AG10803 (cell line): ENCODE measurements at regions not wholly inside any gene's neighbourhood (a gene's known extent, or its start where the extent isn't known, plus 50 kb on each side); places are given as distances from the start of the nearest gene placed in this dataset.
"Not testable (repeated sequence)": the region's sequence is repeated elsewhere in the genome, so short reads cannot be mapped to it uniquely, and the experiment has no call there.

Experiments used
- DNase-seq: peaks from one replicate; pipeline ENCODE4 v3.0.0; 2010; ENCODE audit warnings: low read depth
- H3K4me3 ChIP-seq: 2 replicates; pipeline ENCODE4 v1.5.1; 2011; ENCODE audit warnings: mild to moderate bottlenecking, low read length, control low read depth
- TF ChIP-seq, protein P1 (sequence below): conservative IDR thresholded peaks from 2 replicates; pipeline ENCODE4 v1.5.1; 2011; ENCODE audit warnings: mild to moderate bottlenecking, low read length, control low read depth, inconsistent platforms

DNA sequence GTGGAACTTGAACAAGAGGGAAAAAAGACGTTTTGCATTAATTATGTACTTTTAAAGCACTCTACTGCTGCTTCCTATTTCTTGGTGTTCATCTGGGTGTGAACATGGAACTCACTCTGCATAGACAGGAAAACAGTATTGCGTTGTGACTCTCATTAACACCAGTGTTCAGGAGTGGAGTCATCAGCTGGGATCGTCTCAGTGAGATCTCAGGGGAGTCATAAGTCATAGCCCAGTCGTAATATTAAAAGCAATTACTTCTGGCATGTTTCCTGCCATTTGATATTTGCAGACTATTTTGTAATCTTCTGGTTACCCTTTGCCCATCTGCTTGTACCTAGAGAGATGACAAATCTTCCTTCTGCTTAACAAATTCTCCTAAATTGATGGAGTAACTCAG lies 462.0 kb upstream of the ATP11B start:
- DNase-seq, result peak; percentile 4
- no peak overlapping the region for H3K4me3 ChIP-seq
- TF ChIP-seq, protein P1, sequence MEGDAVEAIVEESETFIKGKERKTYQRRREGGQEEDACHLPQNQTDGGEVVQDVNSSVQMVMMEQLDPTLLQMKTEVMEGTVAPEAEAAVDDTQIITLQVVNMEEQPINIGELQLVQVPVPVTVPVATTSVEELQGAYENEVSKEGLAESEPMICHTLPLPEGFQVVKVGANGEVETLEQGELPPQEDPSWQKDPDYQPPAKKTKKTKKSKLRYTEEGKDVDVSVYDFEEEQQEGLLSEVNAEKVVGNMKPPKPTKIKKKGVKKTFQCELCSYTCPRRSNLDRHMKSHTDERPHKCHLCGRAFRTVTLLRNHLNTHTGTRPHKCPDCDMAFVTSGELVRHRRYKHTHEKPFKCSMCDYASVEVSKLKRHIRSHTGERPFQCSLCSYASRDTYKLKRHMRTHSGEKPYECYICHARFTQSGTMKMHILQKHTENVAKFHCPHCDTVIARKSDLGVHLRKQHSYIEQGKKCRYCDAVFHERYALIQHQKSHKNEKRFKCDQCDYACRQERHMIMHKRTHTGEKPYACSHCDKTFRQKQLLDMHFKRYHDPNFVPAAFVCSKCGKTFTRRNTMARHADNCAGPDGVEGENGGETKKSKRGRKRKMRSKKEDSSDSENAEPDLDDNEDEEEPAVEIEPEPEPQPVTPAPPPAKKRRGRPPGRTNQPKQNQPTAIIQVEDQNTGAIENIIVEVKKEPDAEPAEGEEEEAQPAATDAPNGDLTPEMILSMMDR, result no peak

DNA sequence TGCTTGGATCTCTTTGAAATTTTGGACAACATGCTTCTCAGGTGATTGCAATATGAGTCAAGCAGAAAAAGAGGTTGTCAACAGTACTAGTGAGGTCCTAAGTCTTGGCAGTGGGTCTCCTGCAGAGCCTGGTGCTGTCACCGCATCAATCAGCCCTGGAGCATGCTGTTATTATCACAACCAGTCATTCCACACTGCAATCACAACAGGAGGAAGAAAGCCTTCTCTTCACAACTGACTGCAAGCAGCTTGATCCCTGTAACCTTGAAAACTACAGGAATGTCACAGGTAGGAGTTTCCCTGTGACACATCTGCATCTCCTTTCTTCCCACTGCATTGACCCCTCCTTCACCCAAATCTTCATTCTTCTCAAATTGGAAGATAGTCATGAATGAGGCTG lies 451.1 kb upstream of the ATP11B start:
- TF ChIP-seq, protein P1, result no peak
- no peak overlapping the region for H3K4me3 ChIP-seq
- no peak for DNase-seq

DNA sequence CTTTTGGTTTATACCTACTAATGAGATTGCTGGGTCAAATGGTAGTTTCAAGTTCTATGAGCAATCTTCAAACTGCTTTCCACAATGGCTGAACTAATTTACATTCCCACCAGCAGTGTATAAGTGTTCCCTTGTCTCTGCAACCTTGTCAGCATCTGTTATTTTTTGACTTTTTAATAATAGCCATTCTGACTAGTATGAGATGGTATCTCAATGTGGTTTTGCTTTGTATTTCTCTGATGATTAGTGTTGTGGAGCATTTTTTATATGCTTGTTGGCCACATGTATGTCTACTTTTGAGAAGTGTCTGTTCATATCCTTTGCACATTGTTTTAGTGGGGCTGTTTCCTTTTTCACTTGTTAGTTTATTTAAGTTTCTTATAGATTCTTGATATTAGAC lies 449.3 kb upstream of the ATP11B start:
- not testable (repeated sequence) for H3K4me3 ChIP-seq, DNase-seq

DNA sequence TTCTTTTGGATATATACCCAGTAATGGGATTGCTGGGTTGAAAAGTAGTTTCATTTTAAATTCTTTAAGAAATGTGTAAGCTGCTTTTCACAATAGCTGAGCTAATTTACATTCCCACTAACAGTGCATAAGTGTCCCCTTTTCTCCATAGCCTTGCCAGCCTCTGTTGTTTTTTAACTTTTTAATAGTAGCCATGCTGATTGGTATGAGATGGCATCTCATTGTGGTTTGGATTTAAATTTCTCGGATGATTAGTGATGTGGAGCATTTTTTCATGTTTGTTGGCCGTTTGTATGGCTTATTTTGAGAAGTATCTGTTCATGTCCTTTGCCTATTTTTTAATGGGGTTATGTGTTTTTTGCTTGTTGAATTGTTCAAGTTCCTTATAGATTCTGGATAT lies 444.3 kb upstream of the ATP11B start:
- no peak for DNase-seq
- TF ChIP-seq, protein P1, result no peak
- H3K4me3 ChIP-seq, result no peak overlapping the region

DNA sequence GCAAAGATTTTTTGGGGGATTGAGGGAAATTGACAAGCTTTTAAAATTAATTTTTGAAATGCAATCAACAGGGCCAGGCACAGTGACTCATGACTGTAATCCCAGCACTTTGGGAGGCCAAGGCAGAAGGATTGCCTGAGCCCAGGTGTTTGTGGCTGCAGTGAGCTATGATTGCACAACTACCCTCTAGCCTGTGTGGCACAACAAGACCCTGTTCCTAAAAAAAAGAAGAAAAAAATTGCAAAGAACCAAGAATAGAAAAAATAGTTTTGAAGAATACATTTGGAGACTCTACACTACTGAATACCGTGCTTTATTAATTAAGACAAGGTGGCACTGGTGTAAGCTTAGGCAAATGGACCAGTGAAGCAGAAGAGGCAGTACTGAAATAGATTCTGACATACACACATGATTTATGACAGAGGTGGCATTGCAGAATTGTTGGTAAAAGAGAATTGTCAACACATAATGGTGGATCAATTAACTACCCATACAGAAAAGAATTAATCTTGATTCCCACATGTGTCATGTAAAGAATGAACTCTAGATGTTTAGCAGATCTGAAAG lies 443.3 kb upstream of the ATP11B start:
- TF ChIP-seq, protein P1, result no peak
- H3K4me3 ChIP-seq, result no peak overlapping the region
- no peak for DNase-seq

DNA sequence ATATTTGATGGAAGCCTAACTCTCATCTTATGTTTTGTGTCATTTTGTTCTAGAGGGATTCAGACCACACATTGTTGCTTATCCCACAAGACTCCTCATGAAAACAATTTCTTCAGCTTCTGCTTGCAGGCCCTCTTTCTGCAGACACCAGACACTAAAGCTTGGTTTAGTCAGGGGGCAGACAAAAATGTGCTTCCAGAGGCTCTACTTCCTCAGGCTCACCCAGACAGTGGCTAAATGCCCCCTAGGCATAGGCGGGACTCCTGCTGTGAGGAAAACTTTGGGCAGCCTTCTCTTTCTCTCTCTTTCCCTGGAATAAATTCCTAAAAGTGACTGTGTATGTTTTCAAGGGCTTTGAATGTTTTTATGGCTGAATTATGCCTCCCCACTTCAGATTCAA lies 435.4 kb upstream of the ATP11B start:
- no peak overlapping the region for H3K4me3 ChIP-seq
- no peak for DNase-seq
- TF ChIP-seq, protein P1, result no peak

DNA sequence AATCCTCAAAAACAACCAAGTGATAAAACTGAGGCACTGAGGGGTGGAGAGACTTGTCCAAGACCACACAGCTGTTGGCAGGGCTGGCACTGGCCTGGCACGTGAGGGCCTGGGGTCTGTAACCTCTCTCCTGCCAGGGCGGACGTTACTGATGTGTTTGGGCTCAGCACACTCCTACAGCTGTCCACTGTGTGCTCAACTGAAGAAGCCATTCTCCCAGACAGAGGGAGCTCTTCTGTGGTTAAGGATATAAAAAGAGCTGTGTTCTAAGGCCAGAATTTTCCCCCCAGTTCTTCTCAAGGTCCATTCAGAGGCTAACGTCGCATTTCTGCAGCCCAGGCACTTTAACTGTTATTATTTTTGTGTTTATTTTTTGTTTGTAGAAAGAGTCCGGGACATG lies 429.0 kb upstream of the ATP11B start:
- TF ChIP-seq, protein P1, result no peak
- DNase-seq, result no peak
- H3K4me3 ChIP-seq, result no peak overlapping the region
